ENCODE measurements at regions not wholly inside any gene's neighbourhood (a gene's known extent, or its start where the extent isn't known, plus 50 kb on each side); places are given as distances from the start of the nearest gene placed in this dataset.

DNA sequence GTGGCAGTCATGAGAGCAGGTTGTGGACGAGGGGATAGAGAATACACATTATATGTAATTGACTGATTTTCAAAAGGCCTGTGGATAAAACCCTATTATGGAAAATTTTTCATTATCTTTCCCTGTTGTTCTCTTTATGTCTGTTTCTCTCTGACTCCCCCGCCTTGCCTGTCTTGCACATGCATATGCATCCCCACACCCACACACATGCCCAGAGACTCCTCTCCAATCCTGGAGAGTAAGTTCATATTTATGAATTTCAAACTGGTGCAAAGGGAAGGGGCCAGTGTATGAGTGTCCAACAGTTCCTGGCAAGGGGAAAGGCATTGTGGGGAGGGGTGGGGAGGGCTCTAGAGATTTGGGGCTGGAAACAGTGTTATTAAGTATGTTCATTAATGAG, 60.8 kb upstream of the ARHGAP36 start:
- Histone ChIP-seq H2AFZ (ENCODE audit: insufficient read depth, low read length, poor library complexity) (no peak overlapping the region), H3K79me2 (ENCODE audit: control insufficient read depth, insufficient read depth, low read length, poor library complexity) (no peaks in the 10 kb centered on the region), H3K9ac (ENCODE audit: low read length) (no peak overlapping the region), H4K91ac (ENCODE audit: low read depth, low read length) (no peak overlapping the region), H2AK5ac (ENCODE audit: low read length) (no peak overlapping the region), H3K4me1 (ENCODE audit: control insufficient read depth in 1 of 2, insufficient read depth in 2 of 2, low read length in 2 of 2) (no peaks in the 10 kb centered on the region), H3K27me3 (ENCODE audit: insufficient read depth, low read length) (no peaks in the 10 kb centered on the region), H3K18ac (ENCODE audit: low read length) (no peak overlapping the region), H3K9me3 (ENCODE audit: insufficient read depth, low read depth, low read length) (no peaks in the 10 kb centered on the region), H4K8ac (ENCODE audit: low read depth, low read length) (no peak overlapping the region), H3K27ac (ENCODE audit: low read depth, low read length) (no peak overlapping the region), H3K79me1 (ENCODE audit: low read length) (no peaks in the 10 kb centered on the region), H3K36me3 (ENCODE audit: control insufficient read depth in 1 of 2, insufficient read depth in 2 of 2, low read length in 2 of 2) (no peaks in the 10 kb centered on the region), H2BK120ac (ENCODE audit: insufficient read depth, low read length, poor library complexity) (no peak overlapping the region), H3K23ac (ENCODE audit: low read length) (no peak overlapping the region), H3K4ac (ENCODE audit: low read depth, low read length) (no peak overlapping the region), H3K4me3 (ENCODE audit: low read depth, low read length) (no peak overlapping the region), H3K14ac (ENCODE audit: low read length) (no peak overlapping the region), H2BK12ac (ENCODE audit: low read length) (no peak overlapping the region), H2BK5ac (ENCODE audit: low read depth, low read length, poor library complexity) (no peak overlapping the region), H3K4me2 (ENCODE audit: low read length) (no peak overlapping the region), H4K12ac (ENCODE audit: low read depth, low read length) (no peak overlapping the region)
- WGBS (ENCODE audit: extremely low coverage, insufficient coverage, insufficient read length), result no CpG with 5 or more reads among the region's 2 CpGs
- no peak for DNase-seq

DNA sequence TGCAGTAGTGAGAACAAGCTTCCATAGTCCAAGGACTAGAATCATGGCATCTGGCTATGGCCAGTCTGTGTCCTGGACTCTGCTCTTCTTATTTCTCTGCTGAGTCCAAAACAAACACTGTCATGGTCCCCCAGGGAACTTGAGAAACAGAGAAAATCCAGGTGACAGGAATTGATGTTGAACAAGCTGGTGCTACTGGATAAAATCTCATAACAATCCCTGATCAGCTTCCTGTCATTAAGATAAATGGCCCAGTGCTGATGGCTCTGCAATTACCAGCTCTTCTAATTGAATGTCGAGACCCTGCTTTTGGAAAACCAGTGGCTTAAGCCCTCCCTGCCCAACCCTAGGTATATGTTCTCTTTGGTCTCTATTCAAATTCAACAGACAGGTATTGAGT, 58.8 kb upstream of the ARHGAP36 start:
- Histone ChIP-seq H3K4me2 (ENCODE audit: low read length) (no peak overlapping the region), H3K14ac (ENCODE audit: low read length) (no peak overlapping the region), H2AFZ (ENCODE audit: insufficient read depth, low read length, poor library complexity) (no peak overlapping the region), H3K23ac (ENCODE audit: low read length) (no peak overlapping the region), H3K4me3 (ENCODE audit: low read depth, low read length) (no peak overlapping the region), H3K36me3 (ENCODE audit: control insufficient read depth in 1 of 2, insufficient read depth in 2 of 2, low read length in 2 of 2) (no peaks in the 10 kb centered on the region), H3K27me3 (ENCODE audit: insufficient read depth, low read length) (no peaks in the 10 kb centered on the region), H4K8ac (ENCODE audit: low read depth, low read length) (no peak overlapping the region), H4K91ac (ENCODE audit: low read depth, low read length) (no peak overlapping the region), H3K9me3 (ENCODE audit: insufficient read depth, low read depth, low read length) (no peaks in the 10 kb centered on the region), H3K4me1 (ENCODE audit: control insufficient read depth in 1 of 2, insufficient read depth in 2 of 2, low read length in 2 of 2) (no peaks in the 10 kb centered on the region), H2BK12ac (ENCODE audit: low read length) (no peak overlapping the region), H2AK5ac (ENCODE audit: low read length) (no peak overlapping the region), H3K27ac (ENCODE audit: low read depth, low read length) (no peak overlapping the region), H3K18ac (ENCODE audit: low read length) (no peak overlapping the region), H2BK5ac (ENCODE audit: low read depth, low read length, poor library complexity) (no peak overlapping the region), H3K79me1 (ENCODE audit: low read length) (no peaks in the 10 kb centered on the region), H3K79me2 (ENCODE audit: control insufficient read depth, insufficient read depth, low read length, poor library complexity) (no peaks in the 10 kb centered on the region), H2BK120ac (ENCODE audit: insufficient read depth, low read length, poor library complexity) (no peak overlapping the region), H4K12ac (ENCODE audit: low read depth, low read length) (no peak overlapping the region), H3K9ac (ENCODE audit: low read length) (no peak overlapping the region), H3K4ac (ENCODE audit: low read depth, low read length) (no peak overlapping the region)
- no CpG with 5 or more reads among the region's 1 CpG for WGBS (ENCODE audit: extremely low coverage, insufficient coverage, insufficient read length)
- DNase-seq, result no peak

All from trophoblast cell (in vitro differentiated cells and primary cell).